GM12878 (cell line): ENCODE measurements at regions not wholly inside any gene's neighbourhood (a gene's known extent, or its start where the extent isn't known, plus 50 kb on each side); places are given as distances from the start of the nearest gene placed in this dataset.

ENCODE experiments used
- ATAC-seq: fragments of 200-7000 bp; cut with Tn5 transposase; 3 replicates; pipeline ENCODE4 v1.9.1; 2020; ENCODE audit warnings: mild to moderate bottlenecking, moderate library complexity
- BruUV-seq: library from RNA; stranded (reverse); fragments of 400-500 nt; replicated peaks from 2 replicates; lab custom pipeline; 2021; lab: Mats Ljungman, UMichigan
- CTCF ChIA-PET: fragments of 300-600 bp; sonication (Branson Sonifier 250); formaldehyde crosslinking; extraction: SDS; loops from one replicate; lab custom pipeline; 2021; ENCODE audit warnings: inconsistent platforms; lab: Yijun Ruan, JAX
- POLR2A ChIA-PET: fragments of 350-600 bp; formaldehyde crosslinking; extraction: SDS; loops from one replicate; lab custom pipeline; 2021; ENCODE audit warnings: inconsistent platforms; lab: Charles Lee
- RAD21 ChIA-PET: fragments of 300-600 bp; sonication (Branson Sonifier 250); formaldehyde crosslinking; loops from one replicate; lab custom pipeline; 2023; ENCODE audit warnings: antibody characterized with exemption; ENCODE audit not compliant: unreplicated experiment; lab: Charles Lee
- SMC1A ChIA-PET: fragments of 300-600 bp; sonication (Branson Sonifier 250); formaldehyde crosslinking; loops from one replicate; lab custom pipeline; 2023; ENCODE audit not compliant: unreplicated experiment, uncharacterized antibody; lab: Charles Lee
- DNase-seq: peaks from one replicate; pipeline ENCODE4 v3.0.0-alpha.2; 2011; ENCODE audit warnings: low read depth, low spot score
- FAIRE-seq: peaks from 3 replicates; lab custom pipeline; 2011; peaks lifted over from hg19 to GRCh38; lab: Jason Lieb, UNC
- H2AFZ ChIP-seq: 2 replicates; pipeline ENCODE4 v1.6.0; 2011; ENCODE audit warnings: low read depth, low read length, control low read depth; ENCODE audit not compliant: control insufficient read depth
- H3K27ac ChIP-seq: 2 replicates; pipeline ENCODE4 v1.5.1; 2011; ENCODE audit warnings: control low read depth; ENCODE audit not compliant: control insufficient read depth, insufficient read depth
- H3K27me3 ChIP-seq, 2 experiments: replicated peaks in 1 of 2; 2 replicates each; pipeline versions ENCODE4 v1.6.0 to v1.6.1; 2011; ENCODE audit warnings: low read length in 1 of 2; ENCODE audit not compliant: control insufficient read depth in 2 of 2, insufficient read depth in 2 of 2
- H3K36me3 ChIP-seq, 2 experiments: 2 replicates each; pipeline ENCODE4 v1.5.1; 2011; ENCODE audit warnings: low read length in 1 of 2; ENCODE audit not compliant: control insufficient read depth in 2 of 2, insufficient read depth in 2 of 2
- H3K4me1 ChIP-seq: 2 replicates; pipeline ENCODE4 v1.6.1; 2011; ENCODE audit warnings: mild to moderate bottlenecking, low read length, moderate library complexity, mixed read lengths; ENCODE audit not compliant: control insufficient read depth, insufficient read depth
- H3K4me2 ChIP-seq: 2 replicates; pipeline ENCODE4 v1.6.0; 2011; ENCODE audit warnings: control low read depth; ENCODE audit not compliant: control insufficient read depth, insufficient read depth
- H3K4me3 ChIP-seq: fragments of 200-600 bp; sonication (generic); 2 replicates; pipeline ENCODE4 v1.5.1; 2016
- H3K79me2 ChIP-seq: 2 replicates; pipeline ENCODE4 v1.6.0; 2011; ENCODE audit warnings: low read length; ENCODE audit not compliant: control insufficient read depth, insufficient read depth
- H3K9ac ChIP-seq: 2 replicates; pipeline ENCODE4 v1.8.0; 2011; ENCODE audit warnings: low read length, control low read depth, mixed read lengths; ENCODE audit not compliant: control insufficient read depth, insufficient read depth
- H3K9me3 ChIP-seq: replicated peaks from 3 replicates; pipeline ENCODE4 v1.5.1; 2011; ENCODE audit warnings: mild to moderate bottlenecking, low read length; ENCODE audit not compliant: control insufficient read depth, insufficient read depth
- H4K20me1 ChIP-seq: 2 replicates; pipeline ENCODE4 v1.6.0; 2011; ENCODE audit not compliant: control insufficient read depth, insufficient read depth
- ASH2L ChIP-seq: fragments of 300-600, 200-600 bp; sonication (generic); IDR thresholded peaks from 2 replicates; pipeline ENCODE4 v1.6.1; 2017; ENCODE audit warnings: low read depth, mild to moderate bottlenecking, borderline replicate concordance
- CBX5 ChIP-seq: sonication (generic); IDR thresholded peaks from 2 replicates; pipeline ENCODE4 v1.6.1; 2016; ENCODE audit warnings: low read depth, moderate library complexity, mild to moderate bottlenecking, inconsistent platforms
- CHD2 ChIP-seq: IDR thresholded peaks from 2 replicates; pipeline ENCODE4 v1.6.1; 2011; ENCODE audit warnings: low read depth, low read length, improper control_type of control experiment, borderline replicate concordance
- DPF2 ChIP-seq: fragments of 450-650 bp; IDR thresholded peaks from 2 replicates; pipeline ENCODE4 v1.6.1; 2017; ENCODE audit warnings: mild to moderate bottlenecking
- HSF1 ChIP-seq: fragments of 150-350 bp; IDR thresholded peaks from 2 replicates; pipeline ENCODE4 v1.6.1; 2014; ENCODE audit warnings: mild to moderate bottlenecking, low read depth, low read length
- IKZF2 ChIP-seq, 2 experiments: fragments of 450-650 bp; IDR thresholded peaks; 2 replicates each; pipeline ENCODE4 v1.6.1; 2017; ENCODE audit warnings: mild to moderate bottlenecking in 2 of 2, moderate library complexity in 2 of 2
- IRF3 ChIP-seq: fragments of 450-650 bp; IDR thresholded peaks from 2 replicates; pipeline ENCODE4 v1.6.1; 2014; ENCODE audit warnings: mild to moderate bottlenecking
- LARP7 ChIP-seq: fragments of 450-650 bp; IDR thresholded peaks from 2 replicates; pipeline ENCODE4 v1.6.1; 2017; ENCODE audit warnings: mild to moderate bottlenecking
- RBBP5 ChIP-seq: fragments of 200-600 bp; sonication (generic); conservative IDR thresholded peaks from 2 replicates; pipeline ENCODE4 v1.6.1; 2016
- RELB ChIP-seq: fragments of 450-650 bp; IDR thresholded peaks from 2 replicates; pipeline ENCODE4 v1.6.1; 2017; ENCODE audit warnings: low read depth, mild to moderate bottlenecking, moderate library complexity
- TARDBP ChIP-seq: IDR thresholded peaks from 2 replicates; pipeline ENCODE4 v1.6.1; 2016; ENCODE audit warnings: borderline replicate concordance
- WGBS: methylation state at CpG from one replicate; pipeline ENCODE4 v1.1.6; 2016; ENCODE audit warnings: low lambda C conversion rate; ENCODE audit not compliant: insufficient replicate concordance, insufficient coverage; ENCODE audit errors: missing lambda C conversion rate; 5-methylcytosine and 5-hydroxymethylcytosine counted together
- in situ Hi-C: fragments of 300-500 bp; cut with MboI; formaldehyde crosslinking; loops from 9 replicates; pipeline ENCODE4 v1.14.3; 2018; ENCODE audit warnings: mixed read lengths
- intact Hi-C: fragments of 100-400 bp; cut with micrococcal nuclease; formaldehyde crosslinking; loops from one replicate; pipeline ENCODE4 v1.14.2; 2022; ENCODE audit not compliant: unreplicated experiment

DNA sequence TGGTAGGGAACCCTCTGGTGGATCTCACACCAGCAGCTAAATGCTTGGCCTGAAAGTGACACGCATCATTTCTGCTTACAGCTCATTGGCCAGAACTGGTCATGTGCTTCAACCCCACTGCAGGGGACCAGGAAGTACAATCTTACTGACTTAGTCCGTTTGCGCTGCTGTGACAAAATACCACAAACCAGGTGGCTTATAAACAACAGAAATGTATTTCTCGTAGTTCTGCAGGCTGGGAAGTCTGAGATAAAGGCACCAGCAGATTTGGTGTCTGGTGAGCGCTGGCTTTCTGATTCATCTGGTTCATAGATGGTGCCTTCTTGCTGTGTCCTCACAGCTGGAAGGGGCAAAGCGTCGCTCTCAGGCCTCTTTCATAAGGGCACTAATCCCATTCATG, 77.4 kb upstream of the SELENOK start:
- Histone ChIP-seq H3K9ac (no peak overlapping the region), H3K27me3 (no peaks in the 10 kb centered on the region), H3K27ac (no peak overlapping the region), H3K4me2 (no peak overlapping the region), H3K79me2 (no peaks in the 10 kb centered on the region), H3K9me3 (no peaks in the 10 kb centered on the region; the same call in 2 of the 3 replicates), H3K4me1 (no peaks in the 10 kb centered on the region), H2AFZ (no peak overlapping the region), H3K36me3 (no peaks in the 10 kb centered on the region), H3K4me3 (no peak overlapping the region), H4K20me1 (no peaks in the 10 kb centered on the region)
- no TSS peak for BruUV-seq
- in situ Hi-C loops: no loop called here
- WGBS: 42% methylated on average over 7 of the region's 7 CpGs
- DNase-seq: no peak
- no peak for FAIRE-seq
- ChIA-PET SMC1A (no interaction called here), RAD21 (no interaction called here), POLR2A (interaction anchor here (0.6 kb wide), 1 partner anchor 654 kb away, joined by 4 read pairs; no protein-coding TSS in a partner anchor), CTCF (no interaction called here)
- no peak for ATAC-seq
- TF ChIP-seq IRF3 (no peak), CBX5 (no peak), CHD2 (no peak), HSF1 (no peak), TARDBP (no peak), RBBP5 (no peak), RELB (no peak), ASH2L (no peak), IKZF2 (IDR thresholded peaks at IDR 0.05) (no peak), LARP7 (no peak), DPF2 (no peak)
- intact Hi-C loops: no loop called here
